DND-41 (cell line): ENCODE measurements at regions not wholly inside any gene's neighbourhood (a gene's known extent, or its start where the extent isn't known, plus 50 kb on each side); places are given as distances from the start of the nearest gene placed in this dataset.

ENCODE experiments used
- ATAC-seq: fragments of 200-7000 bp; cut with Tn5 transposase; 3 replicates; pipeline ENCODE4 v1.9.1; 2021; ENCODE audit warnings: low read depth; ENCODE audit not compliant: insufficient read depth
- DNase-seq: peaks from one replicate; pipeline ENCODE4 v3.0.0-alpha.2; 2020
- H2AFZ ChIP-seq: 2 replicates; pipeline ENCODE4 v1.6.0; 2012; ENCODE audit warnings: low read depth, low read length
- H3K27ac ChIP-seq: 2 replicates; pipeline ENCODE4 v1.5.1; 2012; ENCODE audit warnings: low read length, inconsistent platforms
- H3K27me3 ChIP-seq: fragments of 200-600 bp; sonication (generic); 2 replicates; pipeline ENCODE4 v1.6.0; 2012; ENCODE audit warnings: low read length, mild to moderate bottlenecking, inconsistent platforms; ENCODE audit not compliant: insufficient read depth, poor library complexity
- H3K36me3 ChIP-seq: 2 replicates; pipeline ENCODE4 v1.5.1; 2012; ENCODE audit warnings: low read length, inconsistent platforms; ENCODE audit not compliant: insufficient read depth
- H3K4me1 ChIP-seq: 2 replicates; pipeline ENCODE4 v1.5.1; 2012; ENCODE audit warnings: mild to moderate bottlenecking, low read length; ENCODE audit not compliant: insufficient read depth
- H3K4me2 ChIP-seq: 2 replicates; pipeline ENCODE4 v1.6.0; 2012; ENCODE audit warnings: mild to moderate bottlenecking, moderate library complexity, low read length, inconsistent platforms; ENCODE audit not compliant: insufficient read depth
- H3K4me3 ChIP-seq, 2 experiments: fragments of 200-600 bp in 1 of 2; shearing (Covaris generic) in 1 of 2; 2 replicates each; pipeline ENCODE4 v1.5.1; 2012 to 2016; ENCODE audit warnings: inconsistent platforms in 2 of 2, low read length in 2 of 2, mild to moderate bottlenecking in 2 of 2, low read depth in 1 of 2, moderate library complexity in 1 of 2
- H3K79me2 ChIP-seq: 2 replicates; pipeline ENCODE4 v1.6.0; 2012; ENCODE audit warnings: low read length, inconsistent platforms; ENCODE audit not compliant: insufficient read depth
- H3K9ac ChIP-seq: 2 replicates; pipeline ENCODE4 v1.6.0; 2012; ENCODE audit warnings: low read depth, mild to moderate bottlenecking, inconsistent platforms, low read length, moderate library complexity
- H3K9me3 ChIP-seq: 2 replicates; pipeline ENCODE4 v1.5.1; 2012; ENCODE audit warnings: low read length, moderate library complexity, mild to moderate bottlenecking, inconsistent platforms; ENCODE audit not compliant: insufficient read depth, severe bottlenecking
- H4K20me1 ChIP-seq: 2 replicates; pipeline ENCODE4 v1.6.0; 2012; ENCODE audit warnings: low read length; ENCODE audit not compliant: insufficient read depth
- CTCF ChIP-seq: IDR thresholded peaks from 2 replicates; pipeline ENCODE4 v1.5.1; 2012; ENCODE audit warnings: borderline replicate concordance, low read length, moderate library complexity, mild to moderate bottlenecking; ENCODE audit not compliant: poor library complexity, severe bottlenecking; ENCODE audit errors: extremely low read depth
- EZH2 ChIP-seq: IDR thresholded peaks from 3 replicates; pipeline ENCODE4 v1.6.1; 2012; ENCODE audit warnings: borderline replicate concordance, low read depth, mild to moderate bottlenecking, moderate library complexity, low read length, inconsistent platforms; ENCODE audit not compliant: severe bottlenecking

GRCh38 chr10:28970231-28970630 lies 292.9 kb downstream of the BAMBI start:
- no peaks in the 10 kb centered on the region for H3K9me3 ChIP-seq
- no peaks in the 10 kb centered on the region for H3K79me2 ChIP-seq
- no peaks in the 10 kb centered on the region for H3K4me1 ChIP-seq
- no peaks in the 10 kb centered on the region for H3K36me3 ChIP-seq
- no peak for TF ChIP-seq EZH2
- TF ChIP-seq CTCF, result no peak
- ATAC-seq (no peak), DNase-seq (no peak)
- H3K4me2 ChIP-seq, result no peak overlapping the region
- no peaks in the 10 kb centered on the region for H4K20me1 ChIP-seq
- H3K4me3 ChIP-seq, result no peak overlapping the region
- H3K9ac ChIP-seq, result no peak overlapping the region
- H3K27me3 ChIP-seq, result no peaks in the 10 kb centered on the region
- no peak overlapping the region for H2AFZ ChIP-seq
- no peak overlapping the region for H3K27ac ChIP-seq

GRCh38 chr10:28971255-28971654 lies 293.9 kb downstream of the BAMBI start:
- no peaks in the 10 kb centered on the region for H4K20me1 ChIP-seq
- no peak overlapping the region for H3K4me2 ChIP-seq
- no peak overlapping the region for H3K4me3 ChIP-seq
- no peaks in the 10 kb centered on the region for H3K9me3 ChIP-seq
- DNase-seq (no peak), ATAC-seq (no peak)
- no peaks in the 10 kb centered on the region for H3K79me2 ChIP-seq
- no peak overlapping the region for H2AFZ ChIP-seq
- no peaks in the 10 kb centered on the region for H3K4me1 ChIP-seq
- TF ChIP-seq CTCF (no peak), EZH2 (no peak)
- no peak overlapping the region for H3K27ac ChIP-seq
- H3K9ac ChIP-seq, result no peak overlapping the region
- no peaks in the 10 kb centered on the region for H3K27me3 ChIP-seq
- H3K36me3 ChIP-seq, result no peaks in the 10 kb centered on the region

GRCh38 chr10:28971764-28972163 lies 294.4 kb downstream of the BAMBI start:
- Histone ChIP-seq H3K9me3 (no peaks in the 10 kb centered on the region), H3K27me3 (no peaks in the 10 kb centered on the region), H3K4me3 (no peak overlapping the region), H2AFZ (no peak overlapping the region), H3K9ac (no peak overlapping the region), H3K79me2 (no peaks in the 10 kb centered on the region), H3K27ac (no peak overlapping the region), H4K20me1 (no peaks in the 10 kb centered on the region), H3K4me1 (no peaks in the 10 kb centered on the region), H3K4me2 (no peak overlapping the region), H3K36me3 (no peaks in the 10 kb centered on the region)
- no peak for TF ChIP-seq EZH2
- no peak for TF ChIP-seq CTCF
- DNase-seq, result no peak
- no peak for ATAC-seq

GRCh38 chr10:28973309-28973972 lies 296.1 kb downstream of the BAMBI start:
- no peaks in the 10 kb centered on the region for H3K4me1 ChIP-seq
- no peak overlapping the region for H2AFZ ChIP-seq
- no peaks in the 10 kb centered on the region for H3K79me2 ChIP-seq
- H3K4me2 ChIP-seq, result no peak overlapping the region
- H4K20me1 ChIP-seq, result no peaks in the 10 kb centered on the region
- ATAC-seq (no peak), DNase-seq (no peak)
- H3K4me3 ChIP-seq, result no peak overlapping the region
- H3K9ac ChIP-seq, result no peak overlapping the region
- no peaks in the 10 kb centered on the region for H3K27me3 ChIP-seq
- no peak overlapping the region for H3K27ac ChIP-seq
- no peaks in the 10 kb centered on the region for H3K9me3 ChIP-seq
- H3K36me3 ChIP-seq, result no peaks in the 10 kb centered on the region
- no peak for TF ChIP-seq CTCF
